ENCODE measurements at regions not wholly inside any gene's neighbourhood (a gene's known extent, or its start where the extent isn't known, plus 50 kb on each side); places are given as distances from the start of the nearest gene placed in this dataset.
A peak's percentile ranks its signal among the peaks of the same experiment; 100 is the strongest.

DNA sequence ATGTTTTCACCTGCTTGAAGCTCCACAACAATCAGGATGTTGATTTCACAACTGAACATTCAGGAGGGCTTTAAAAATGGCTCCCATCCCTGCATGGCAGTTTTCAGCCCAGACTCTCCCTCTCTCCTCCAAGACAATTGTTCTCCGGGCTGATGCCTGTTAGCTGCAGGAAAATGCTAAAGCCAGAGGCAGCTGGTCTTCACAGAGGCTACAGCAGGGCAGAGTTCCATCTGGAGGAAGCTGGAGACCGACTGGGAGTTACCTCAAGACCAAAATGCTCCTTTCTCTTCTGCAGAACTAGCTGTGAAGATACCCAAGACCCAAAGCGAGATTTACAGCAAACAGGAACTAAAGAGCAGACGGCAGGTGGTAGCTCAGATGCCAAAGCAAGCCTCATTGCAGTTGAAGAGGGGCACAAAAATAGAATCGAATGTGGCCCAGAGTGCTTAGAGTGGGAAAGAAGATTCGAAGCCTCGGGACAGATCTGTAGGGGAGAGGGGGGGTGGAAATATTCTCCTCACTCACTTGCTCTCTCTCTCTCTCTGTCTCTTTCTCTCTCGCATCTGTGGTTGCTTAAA, 423.6 kb downstream of the ZNF521 start:
- Mint-ChIP-seq H3K4me3 (no peak overlapping the region), H3K4me1 (peaks cover 22% of the 10 kb centered on the region), H3K27ac (ENCODE audit: unreplicated experiment) (peak overlapping the region; percentile 8), H3K9me3 (peaks cover 6% of the 10 kb centered on the region), H3K27me3 (ENCODE audit: low read depth) (no peaks in the 10 kb centered on the region), H3K36me3 (ENCODE audit: low read depth) (no peaks in the 10 kb centered on the region)
- no peak for DNase-seq (ENCODE audit: low read depth, low spot score)
- TF ChIP-seq, protein P1, sequence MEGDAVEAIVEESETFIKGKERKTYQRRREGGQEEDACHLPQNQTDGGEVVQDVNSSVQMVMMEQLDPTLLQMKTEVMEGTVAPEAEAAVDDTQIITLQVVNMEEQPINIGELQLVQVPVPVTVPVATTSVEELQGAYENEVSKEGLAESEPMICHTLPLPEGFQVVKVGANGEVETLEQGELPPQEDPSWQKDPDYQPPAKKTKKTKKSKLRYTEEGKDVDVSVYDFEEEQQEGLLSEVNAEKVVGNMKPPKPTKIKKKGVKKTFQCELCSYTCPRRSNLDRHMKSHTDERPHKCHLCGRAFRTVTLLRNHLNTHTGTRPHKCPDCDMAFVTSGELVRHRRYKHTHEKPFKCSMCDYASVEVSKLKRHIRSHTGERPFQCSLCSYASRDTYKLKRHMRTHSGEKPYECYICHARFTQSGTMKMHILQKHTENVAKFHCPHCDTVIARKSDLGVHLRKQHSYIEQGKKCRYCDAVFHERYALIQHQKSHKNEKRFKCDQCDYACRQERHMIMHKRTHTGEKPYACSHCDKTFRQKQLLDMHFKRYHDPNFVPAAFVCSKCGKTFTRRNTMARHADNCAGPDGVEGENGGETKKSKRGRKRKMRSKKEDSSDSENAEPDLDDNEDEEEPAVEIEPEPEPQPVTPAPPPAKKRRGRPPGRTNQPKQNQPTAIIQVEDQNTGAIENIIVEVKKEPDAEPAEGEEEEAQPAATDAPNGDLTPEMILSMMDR (conservative IDR thresholded peaks at IDR 0.05) = no peak

DNA sequence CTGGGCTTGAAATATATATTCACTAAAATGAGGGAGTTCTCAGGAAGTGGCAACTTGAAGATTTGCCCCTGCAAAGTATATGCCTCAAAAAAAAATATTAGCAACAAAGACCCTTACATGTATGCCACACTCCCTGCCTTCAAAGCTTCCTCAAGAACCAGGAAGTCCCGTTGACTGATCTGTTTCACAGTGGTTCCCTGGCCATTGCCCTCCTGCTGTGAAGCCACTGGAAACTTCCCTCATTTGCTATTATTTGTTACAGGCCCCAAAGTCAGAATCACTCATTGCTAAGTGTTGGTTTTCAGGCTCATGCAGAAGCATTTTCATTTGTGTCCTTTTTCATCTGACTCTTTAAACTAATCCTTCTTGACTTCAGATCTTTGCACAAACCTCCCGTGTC, 421.5 kb downstream of the ZNF521 start:
- no peak for DNase-seq (ENCODE audit: low read depth, low spot score)
- no peak overlapping the region for H3K27ac Mint-ChIP-seq (ENCODE audit: unreplicated experiment)
- H3K36me3 Mint-ChIP-seq (ENCODE audit: low read depth) = no peaks in the 10 kb centered on the region
- H3K27me3 Mint-ChIP-seq (ENCODE audit: low read depth) = no peaks in the 10 kb centered on the region
- H3K4me1 Mint-ChIP-seq = peaks cover 25% of the 10 kb centered on the region
- peaks cover 6% of the 10 kb centered on the region for H3K9me3 Mint-ChIP-seq
- TF ChIP-seq, protein P1 (conservative IDR thresholded peaks at IDR 0.05) = no peak
- H3K4me3 Mint-ChIP-seq = no peak overlapping the region

DNA sequence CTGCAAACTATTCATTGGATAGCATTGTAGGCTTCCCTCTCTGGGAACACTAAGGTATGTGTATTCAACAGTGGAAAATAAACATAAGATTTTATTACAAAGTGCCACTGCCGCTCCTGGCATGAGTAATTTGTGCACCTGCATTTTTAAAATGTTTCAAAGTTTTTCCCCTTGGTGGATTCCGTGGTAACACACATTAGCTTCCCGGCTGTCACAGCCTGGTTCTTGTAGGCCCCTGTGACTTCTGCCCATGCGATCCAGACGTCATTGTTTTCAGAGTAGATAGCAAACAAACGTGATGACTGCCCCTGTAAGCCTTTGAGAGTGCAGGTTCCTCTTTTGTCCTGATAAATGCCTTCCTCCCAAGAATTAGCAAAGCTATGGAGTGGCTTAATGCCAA, 421.0 kb downstream of the ZNF521 start:
- no peaks in the 10 kb centered on the region for H3K36me3 Mint-ChIP-seq (ENCODE audit: low read depth)
- no peak for DNase-seq (ENCODE audit: low read depth, low spot score)
- no peak overlapping the region for H3K27ac Mint-ChIP-seq (ENCODE audit: unreplicated experiment)
- TF ChIP-seq, protein P1 (conservative IDR thresholded peaks at IDR 0.05) = no peak
- H3K27me3 Mint-ChIP-seq (ENCODE audit: low read depth) = no peaks in the 10 kb centered on the region
- peaks cover 6% of the 10 kb centered on the region for H3K9me3 Mint-ChIP-seq
- peaks cover 25% of the 10 kb centered on the region for H3K4me1 Mint-ChIP-seq
- H3K4me3 Mint-ChIP-seq = no peak overlapping the region

DNA sequence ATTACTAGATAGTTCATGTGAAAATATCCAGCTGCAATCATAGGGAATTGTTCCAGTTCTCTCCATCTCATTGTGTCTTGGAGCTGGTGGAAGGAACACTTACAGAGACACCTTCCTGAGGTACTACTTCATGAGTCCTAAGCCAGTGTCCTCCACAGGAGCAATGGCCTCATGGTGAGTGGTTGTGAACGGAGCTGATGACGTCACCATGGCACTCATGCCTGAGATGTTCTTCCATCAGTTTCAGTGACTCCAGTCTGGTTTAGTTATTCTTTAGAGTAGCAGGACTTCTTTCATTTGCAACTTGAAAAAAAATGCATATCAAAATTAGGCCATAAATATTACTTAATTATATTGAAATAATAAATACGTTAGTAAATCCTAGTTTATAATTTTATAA, 418.6 kb downstream of the ZNF521 start:
- peaks cover 3% of the 10 kb centered on the region for H3K9me3 Mint-ChIP-seq
- no peaks in the 10 kb centered on the region for H3K36me3 Mint-ChIP-seq (ENCODE audit: low read depth)
- H3K27me3 Mint-ChIP-seq (ENCODE audit: low read depth) = no peaks in the 10 kb centered on the region
- H3K4me3 Mint-ChIP-seq = no peak overlapping the region
- TF ChIP-seq, protein P1 (conservative IDR thresholded peaks at IDR 0.05) = no peak
- H3K27ac Mint-ChIP-seq (ENCODE audit: unreplicated experiment) = no peak overlapping the region
- DNase-seq (ENCODE audit: low read depth, low spot score) = no peak
- H3K4me1 Mint-ChIP-seq = peaks cover 22% of the 10 kb centered on the region

DNA sequence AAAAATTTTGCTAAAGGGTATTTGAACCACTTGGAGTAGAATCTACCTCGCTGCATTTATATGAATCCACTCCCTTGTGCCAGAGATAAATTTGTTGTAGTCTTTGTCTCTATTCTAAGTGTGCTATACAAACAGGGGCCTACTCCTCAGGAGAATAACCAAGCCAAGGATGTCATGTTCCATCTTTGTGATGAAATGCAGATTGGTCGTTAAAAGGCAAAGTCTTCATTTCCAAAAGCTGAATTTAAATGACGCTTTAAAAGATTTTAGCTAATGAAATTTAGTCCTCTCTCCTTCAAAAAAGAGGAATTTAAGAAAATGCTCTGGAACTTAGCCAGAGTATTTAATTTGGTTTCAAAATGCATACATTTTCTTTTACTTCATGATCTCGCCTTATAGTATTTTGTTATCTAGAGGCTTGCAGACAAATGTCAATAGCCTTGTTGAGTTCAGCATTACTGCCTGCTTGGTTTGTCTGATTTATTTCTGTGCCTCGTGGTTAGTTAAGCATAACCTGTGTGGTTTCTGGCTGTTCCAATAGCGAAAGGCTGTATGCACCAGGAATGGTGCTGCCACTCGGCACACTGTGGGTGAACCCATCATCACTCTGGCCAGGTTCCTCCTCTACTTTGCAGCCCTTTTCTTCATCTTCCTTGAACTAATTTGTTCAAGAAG, 417.6 kb downstream of the ZNF521 start:
- Mint-ChIP-seq H3K27me3 (ENCODE audit: low read depth) (no peaks in the 10 kb centered on the region), H3K4me3 (no peak overlapping the region)
- no peak for DNase-seq (ENCODE audit: low read depth, low spot score)

More for the DNA sequence above, 417.6 kb downstream of the ZNF521 start:
- H3K4me1 Mint-ChIP-seq = peaks cover 16% of the 10 kb centered on the region
- TF ChIP-seq, protein P1 (conservative IDR thresholded peaks at IDR 0.05) = no peak
- peaks cover 3% of the 10 kb centered on the region for H3K9me3 Mint-ChIP-seq
- H3K27ac Mint-ChIP-seq (ENCODE audit: unreplicated experiment) = no peak overlapping the region
- H3K36me3 Mint-ChIP-seq (ENCODE audit: low read depth) = no peaks in the 10 kb centered on the region

Data from neural crest cell (in vitro differentiated cells).